ENCODE measurements at regions not wholly inside any gene's neighbourhood (a gene's known extent, or its start where the extent isn't known, plus 50 kb on each side); places are given as distances from the start of the nearest gene placed in this dataset.

DNA sequence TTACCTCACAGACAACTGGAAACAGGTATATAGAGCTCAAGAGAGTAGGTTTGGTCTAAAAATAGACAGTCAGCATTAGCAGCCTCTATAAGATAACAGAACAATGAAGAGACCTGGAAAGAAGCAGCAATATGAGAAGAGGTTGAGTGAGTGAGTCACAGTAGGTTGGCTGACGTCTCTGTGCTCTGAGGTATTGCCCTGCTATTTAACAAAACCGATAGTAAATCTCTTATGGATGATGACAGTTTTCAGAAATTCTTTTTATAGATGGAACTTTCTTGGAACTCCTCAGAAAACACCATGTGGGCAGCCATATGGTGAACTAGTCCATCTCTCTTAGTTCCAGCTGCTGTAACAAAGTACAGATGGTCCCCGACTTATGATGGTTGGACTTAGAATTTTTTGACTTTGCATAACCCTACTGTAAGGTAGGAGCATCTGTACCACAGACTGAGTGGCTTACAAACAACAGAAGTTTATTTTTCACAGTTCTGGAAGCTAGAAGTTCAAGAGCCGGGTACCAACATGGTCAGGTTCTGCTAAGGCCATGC is 123.5 kb downstream of the MBD2 start:
- DNase-seq (ENCODE audit: low spot score): no peak
- intact Hi-C loops (cut with DNase I): no loop called here

GRCh38 chr18:54100466-54100865 is 124.0 kb downstream of the MBD2 start:
- no peak for DNase-seq (ENCODE audit: low spot score)

DNA sequence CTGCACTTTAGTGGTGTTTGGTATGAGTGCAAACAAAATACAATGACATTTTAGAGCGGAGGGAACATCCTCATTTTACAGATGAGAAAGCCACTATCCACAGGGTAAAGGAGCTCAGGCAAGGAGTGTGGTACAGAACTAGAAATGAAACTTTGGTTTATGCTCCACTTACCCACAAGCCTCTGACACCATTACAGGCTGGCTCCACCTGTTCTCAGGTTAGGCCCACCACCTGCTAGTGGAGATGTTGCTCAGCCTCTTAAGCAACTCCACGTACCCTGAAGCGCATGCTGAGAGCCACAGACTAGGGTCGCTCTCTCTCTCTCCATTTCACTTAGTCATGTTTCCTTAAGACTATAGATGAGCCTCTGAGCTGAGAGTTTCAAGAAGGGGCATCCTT is 130.0 kb downstream of the MBD2 start:
- no peak for DNase-seq (ENCODE audit: low spot score)
- intact Hi-C loops (cut with DNase I): no loop called here

More at GRCh38 chr18:54100466-54100865, 124.0 kb downstream of the MBD2 start:
- intact Hi-C loops (cut with DNase I): no loop called here

- DNase-seq (ENCODE audit: low spot score): no peak
- intact Hi-C loops (cut with DNase I): no loop called here
Observed at GRCh38 chr18:54090856-54091255, 133.6 kb downstream of the MBD2 start.

- no peak for DNase-seq (ENCODE audit: low spot score)
- intact Hi-C loops (cut with DNase I): no loop called here
Observed at GRCh38 chr18:54089749-54090459, 134.6 kb downstream of the MBD2 start.

DNA sequence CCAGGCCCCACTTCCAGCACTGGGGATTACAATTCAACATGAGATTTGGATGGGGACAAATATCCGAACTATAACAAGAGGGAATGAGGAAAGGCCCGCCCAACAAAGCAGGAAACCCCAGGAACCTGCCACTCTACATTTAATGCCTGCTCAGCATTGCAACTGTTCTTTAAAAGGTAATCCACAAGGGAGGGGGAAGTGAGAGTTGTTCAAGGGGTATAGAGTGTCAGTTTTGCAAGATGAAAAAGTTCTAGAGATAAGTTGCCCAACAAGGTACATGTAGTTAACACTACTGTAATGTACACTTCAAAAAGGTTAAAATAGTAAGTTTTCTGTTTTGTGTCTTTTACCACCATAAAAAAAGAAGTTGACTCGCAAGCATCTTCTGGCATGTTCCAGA is 137.6 kb downstream of the MBD2 start:
- intact Hi-C loops (cut with DNase I): no loop called here
- no peak for DNase-seq (ENCODE audit: low spot score)

DNA sequence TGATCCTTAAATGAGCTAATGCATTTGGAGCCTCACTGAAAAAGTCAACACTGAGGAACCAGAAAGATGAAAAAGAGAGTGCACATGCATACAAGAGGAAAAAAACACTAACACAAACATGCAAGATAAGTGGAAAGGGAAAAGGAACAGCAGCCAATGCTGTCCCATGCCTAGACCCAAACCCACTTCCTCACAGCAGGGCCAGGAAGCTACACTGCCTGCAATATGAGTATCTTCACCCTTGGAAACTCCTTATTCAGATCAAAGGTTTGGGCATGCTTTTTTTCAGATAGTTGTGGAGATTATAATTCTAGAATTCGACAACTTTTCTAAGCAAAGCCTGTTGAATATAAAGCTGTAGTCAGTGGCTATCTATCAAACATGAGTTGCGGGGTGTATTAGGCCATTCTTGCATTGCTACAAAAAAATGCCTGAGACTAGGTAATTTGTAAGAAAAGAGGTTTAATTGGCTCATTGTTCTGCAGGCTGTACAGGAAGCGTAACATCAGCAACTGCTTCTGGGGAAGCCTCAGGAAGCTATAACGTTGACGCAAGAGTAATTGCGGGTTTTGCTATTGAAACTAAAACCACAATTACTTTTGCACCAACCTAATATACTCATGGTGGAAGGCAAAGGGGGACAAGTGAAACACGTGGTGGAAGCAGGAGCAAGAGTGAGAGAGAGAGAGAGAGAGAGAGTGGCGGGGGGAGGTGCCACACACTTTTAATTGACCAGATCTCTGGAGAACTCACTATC is 138.2 kb downstream of the MBD2 start:
- no peak for DNase-seq (ENCODE audit: low spot score)
- intact Hi-C loops (cut with DNase I): no loop called here

GRCh38 chr18:54080858-54081257 is 143.6 kb downstream of the MBD2 start:
- no peak for DNase-seq (ENCODE audit: low spot score)
- intact Hi-C loops (cut with DNase I): no loop called here

DNA sequence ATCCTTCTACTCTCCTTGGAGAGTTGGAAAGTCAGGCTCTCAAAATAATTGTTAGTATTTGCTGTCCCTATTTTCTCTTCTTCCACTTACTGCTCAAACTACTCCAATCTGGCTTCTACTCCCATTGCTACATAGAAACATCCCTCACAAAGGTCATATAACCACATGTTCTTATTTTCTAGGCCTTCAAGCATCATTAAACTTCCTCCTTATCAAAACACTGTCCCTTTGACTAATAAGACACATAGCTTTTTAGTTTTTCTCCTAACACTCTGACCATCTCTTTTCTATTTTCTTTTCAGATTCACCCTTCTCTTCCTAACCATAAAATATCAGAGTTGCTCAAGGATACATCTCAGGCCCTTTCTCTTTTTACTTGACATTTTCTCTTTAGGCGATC is 148.3 kb downstream of the MBD2 start:
- intact Hi-C loops (cut with DNase I): no loop called here
- DNase-seq (ENCODE audit: low spot score): no peak

GRCh38 chr18:54075689-54076088 is 148.8 kb downstream of the MBD2 start:
- DNase-seq (ENCODE audit: low spot score): no peak
- intact Hi-C loops (cut with DNase I): no loop called here

- intact Hi-C loops (cut with DNase I): no loop called here
Observed at GRCh38 chr18:54069729-54070128, 154.7 kb downstream of the MBD2 start.

DNA sequence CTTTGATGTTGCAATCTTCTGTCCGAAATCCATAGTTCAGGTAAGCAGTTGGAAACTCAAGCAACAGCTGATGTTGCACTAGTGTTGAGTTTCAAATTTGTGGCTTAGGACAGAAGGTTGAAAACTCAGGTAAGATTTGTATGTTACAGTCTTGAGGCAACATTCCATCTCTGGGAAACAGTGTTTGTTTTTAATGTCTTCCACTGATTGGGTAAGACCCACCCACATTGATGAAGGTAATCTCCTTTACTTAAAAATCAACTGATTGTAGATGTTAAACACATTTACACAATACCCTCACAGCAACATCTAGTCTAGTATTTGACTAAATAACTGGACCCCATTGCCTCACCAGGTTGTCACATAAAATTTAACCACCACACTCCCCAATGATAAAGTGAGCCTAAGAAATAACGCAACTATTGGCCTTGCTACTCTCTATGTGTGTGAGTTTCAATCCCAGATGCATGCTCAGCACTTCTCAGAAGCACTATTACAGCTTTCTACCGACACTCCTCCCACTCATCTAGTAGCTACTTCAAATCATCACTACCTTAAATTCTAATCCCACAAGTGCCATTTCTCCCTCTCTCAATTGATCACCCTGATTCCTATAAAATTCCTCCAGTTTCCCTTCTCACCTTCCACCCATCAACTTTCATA is 164.0 kb downstream of the MBD2 start:
- intact Hi-C loops (cut with DNase I): no loop called here

More at GRCh38 chr18:54069729-54070128, 154.7 kb downstream of the MBD2 start:
- DNase-seq (ENCODE audit: low spot score): no peak

DNA sequence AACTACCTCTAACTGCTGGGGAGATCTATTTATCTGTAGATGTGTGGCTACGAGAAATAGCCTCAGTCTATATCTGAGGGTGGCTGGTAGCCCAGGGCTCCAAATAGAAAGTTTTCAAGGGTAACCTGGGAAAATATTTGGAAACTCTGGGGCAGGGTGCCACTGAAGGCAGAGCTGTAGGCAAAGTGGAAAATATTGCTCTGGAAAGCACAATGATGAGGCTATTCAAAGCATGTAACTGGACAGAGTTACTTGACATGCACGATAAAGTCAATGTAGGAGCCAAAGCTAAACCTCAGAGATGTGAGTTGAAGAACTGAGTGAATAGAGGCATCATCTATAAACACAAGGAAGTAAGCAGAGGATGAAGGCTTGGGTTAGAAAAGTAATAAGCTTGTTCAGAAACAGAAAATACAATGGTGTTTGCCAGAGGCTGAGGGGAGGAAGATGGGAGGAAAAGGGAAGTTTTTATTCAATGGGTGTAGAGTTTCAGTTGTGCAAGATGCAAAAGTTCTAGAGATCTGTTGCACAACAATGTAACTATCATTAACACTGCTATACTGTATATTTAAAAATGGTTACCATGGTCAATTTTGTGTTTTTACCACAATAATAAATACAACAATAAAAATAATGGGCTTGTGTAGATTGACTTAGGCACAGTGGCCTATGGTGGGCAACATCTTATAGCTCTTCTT is 171.6 kb downstream of the MBD2 start:
- intact Hi-C loops (cut with DNase I): no loop called here
- DNase-seq (ENCODE audit: low spot score): no peak

More for the DNA sequence above, 164.0 kb downstream of the MBD2 start:
- DNase-seq (ENCODE audit: low spot score): no peak

DNA sequence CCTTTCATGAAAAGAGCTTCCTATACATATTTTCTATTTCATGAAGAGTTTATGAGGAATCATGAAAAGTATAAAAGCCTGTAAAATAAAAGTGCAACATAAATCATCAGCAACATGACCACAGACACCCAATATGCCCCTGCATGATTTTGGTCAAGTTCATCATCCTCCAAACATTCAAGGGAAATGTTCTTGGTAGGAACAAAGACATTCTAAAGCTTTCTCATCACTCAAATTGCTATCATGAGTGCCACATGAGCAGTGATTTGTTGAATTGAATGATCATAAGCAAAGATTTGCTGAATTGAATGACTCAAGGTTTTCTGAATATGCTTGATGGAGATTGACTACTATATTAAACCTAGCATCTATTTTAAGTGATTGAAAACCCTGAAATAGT is 172.2 kb downstream of the MBD2 start:
- DNase-seq (ENCODE audit: low spot score): no peak
- intact Hi-C loops (cut with DNase I): no loop called here

DNA sequence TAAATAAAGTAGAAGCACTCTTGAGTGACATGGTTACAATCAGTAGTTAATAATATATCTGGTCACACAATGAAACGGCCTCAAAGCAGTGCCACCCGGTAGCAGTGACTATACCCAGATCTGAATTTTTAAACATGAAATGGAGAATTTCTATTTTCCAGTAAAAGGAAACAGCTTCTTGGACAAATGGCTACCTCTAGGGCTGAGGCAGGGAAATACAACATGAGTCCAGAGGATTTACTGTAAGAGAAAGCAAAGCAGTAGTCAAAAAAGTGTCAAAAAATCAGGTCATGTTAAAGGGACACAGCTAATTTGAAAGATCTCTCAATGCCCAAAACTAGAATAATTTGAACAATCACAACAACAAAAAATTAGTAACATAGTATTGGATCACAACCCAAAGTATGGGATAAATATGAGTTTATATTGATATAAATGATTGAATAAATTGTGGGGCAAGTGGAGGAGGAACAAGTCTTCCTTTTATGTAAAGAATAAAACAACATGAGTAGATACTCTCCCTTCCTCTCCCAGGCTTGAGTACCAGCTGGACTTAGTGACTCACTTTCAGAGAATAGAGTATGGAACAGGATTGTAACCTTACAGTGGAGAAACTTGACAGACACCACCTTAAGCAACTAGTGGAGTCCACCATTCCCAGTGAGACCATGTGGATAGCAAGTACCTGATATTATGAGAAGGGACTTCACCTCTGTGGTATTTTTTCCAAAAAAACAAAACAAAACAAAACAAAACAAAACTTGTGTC is 180.8 kb downstream of the MBD2 start:
- DNase-seq (ENCODE audit: low spot score): no peak
- intact Hi-C loops (cut with DNase I): no loop called here

DNA sequence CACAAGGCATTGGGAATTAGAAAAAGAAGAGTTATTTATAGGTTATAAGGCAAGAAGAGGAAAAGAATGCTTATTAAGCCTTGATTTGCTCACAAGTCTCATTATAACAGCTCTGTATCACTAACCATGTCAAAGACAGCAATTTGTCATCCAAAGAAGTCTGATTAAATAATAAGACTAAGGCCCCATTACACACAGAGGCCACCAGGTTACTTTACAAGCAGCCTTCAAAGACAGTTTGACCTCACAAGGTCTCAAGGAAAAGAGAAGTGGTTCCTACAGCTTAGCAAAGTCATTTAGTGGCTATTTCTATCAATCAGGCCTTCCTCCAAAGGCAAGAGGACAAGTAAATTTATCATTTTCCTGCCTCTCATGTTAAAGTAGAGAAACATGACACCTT is 188.5 kb downstream of the MBD2 start:
- DNase-seq (ENCODE audit: low spot score): no peak
- intact Hi-C loops (cut with DNase I): no loop called here

- no peak for DNase-seq (ENCODE audit: low spot score)
- intact Hi-C loops (cut with DNase I): no loop called here
Observed at GRCh38 chr18:54033052-54033451, 191.4 kb downstream of the MBD2 start.

- DNase-seq (ENCODE audit: low spot score): no peak
Observed at GRCh38 chr18:54032412-54032811, 192.1 kb downstream of the MBD2 start.

DNA sequence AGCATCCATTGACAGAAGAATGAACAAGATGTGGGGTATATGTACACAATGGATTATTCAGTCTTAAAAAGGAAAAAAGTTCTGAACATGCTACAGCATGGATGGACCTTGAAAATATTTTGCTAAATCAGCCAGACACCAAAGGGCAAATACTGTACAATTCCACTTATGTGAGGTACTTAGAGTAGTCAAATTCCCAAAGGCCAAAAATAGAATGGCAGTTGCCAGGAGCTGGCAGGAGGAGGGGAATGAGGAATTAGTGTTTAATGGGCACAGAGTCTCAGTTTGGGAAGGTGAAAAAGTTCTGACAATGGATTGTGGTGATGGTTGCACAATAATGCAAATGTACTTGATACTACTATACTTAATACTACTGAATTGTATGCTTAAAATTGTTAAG is 193.2 kb downstream of the MBD2 start:
- intact Hi-C loops (cut with DNase I): no loop called here
- no peak for DNase-seq (ENCODE audit: low spot score)

More at GRCh38 chr18:54032412-54032811, 192.1 kb downstream of the MBD2 start:
- intact Hi-C loops (cut with DNase I): no loop called here

All from posterior vena cava (tissue), 2 donors.